BLaER1 (cell line): ENCODE measurements at regions not wholly inside any gene's neighbourhood (a gene's known extent, or its start where the extent isn't known, plus 50 kb on each side); places are given as distances from the start of the nearest gene placed in this dataset.

Source experiments
- H3K27ac ChIP-seq: shearing (Covaris generic); formaldehyde crosslinking; 2 replicates; pipeline ENCODE4 v1.8.1; 2022
- H3K27me3 ChIP-seq: shearing (Covaris generic); formaldehyde crosslinking; 2 replicates; pipeline ENCODE4 v1.8.1; 2022
- H3K36me3 ChIP-seq: shearing (Covaris generic); formaldehyde crosslinking; 2 replicates; pipeline ENCODE4 v1.8.1; 2022
- H3K4me1 ChIP-seq: shearing (Covaris generic); formaldehyde crosslinking; 2 replicates; pipeline ENCODE4 v1.8.1; 2022
- H3K4me2 ChIP-seq: shearing (Covaris generic); formaldehyde crosslinking; 2 replicates; pipeline ENCODE4 v1.8.1; 2022
- H3K4me3 ChIP-seq: shearing (Covaris generic); formaldehyde crosslinking; 2 replicates; pipeline ENCODE4 v1.8.1; 2022
- H3K9ac ChIP-seq: shearing (Covaris generic); formaldehyde crosslinking; 2 replicates; pipeline ENCODE4 v1.8.1; 2022
- H3K9me3 ChIP-seq: shearing (Covaris generic); formaldehyde crosslinking; 2 replicates; pipeline ENCODE4 v1.8.1; 2022
- H4K20me1 ChIP-seq: shearing (Covaris generic); formaldehyde crosslinking; 2 replicates; pipeline ENCODE4 v1.8.1; 2022
- Cebpa-rat ChIP-seq: shearing (Covaris generic); IDR thresholded peaks from 2 replicates; pipeline ENCODE4 v1.8.1; 2022

DNA sequence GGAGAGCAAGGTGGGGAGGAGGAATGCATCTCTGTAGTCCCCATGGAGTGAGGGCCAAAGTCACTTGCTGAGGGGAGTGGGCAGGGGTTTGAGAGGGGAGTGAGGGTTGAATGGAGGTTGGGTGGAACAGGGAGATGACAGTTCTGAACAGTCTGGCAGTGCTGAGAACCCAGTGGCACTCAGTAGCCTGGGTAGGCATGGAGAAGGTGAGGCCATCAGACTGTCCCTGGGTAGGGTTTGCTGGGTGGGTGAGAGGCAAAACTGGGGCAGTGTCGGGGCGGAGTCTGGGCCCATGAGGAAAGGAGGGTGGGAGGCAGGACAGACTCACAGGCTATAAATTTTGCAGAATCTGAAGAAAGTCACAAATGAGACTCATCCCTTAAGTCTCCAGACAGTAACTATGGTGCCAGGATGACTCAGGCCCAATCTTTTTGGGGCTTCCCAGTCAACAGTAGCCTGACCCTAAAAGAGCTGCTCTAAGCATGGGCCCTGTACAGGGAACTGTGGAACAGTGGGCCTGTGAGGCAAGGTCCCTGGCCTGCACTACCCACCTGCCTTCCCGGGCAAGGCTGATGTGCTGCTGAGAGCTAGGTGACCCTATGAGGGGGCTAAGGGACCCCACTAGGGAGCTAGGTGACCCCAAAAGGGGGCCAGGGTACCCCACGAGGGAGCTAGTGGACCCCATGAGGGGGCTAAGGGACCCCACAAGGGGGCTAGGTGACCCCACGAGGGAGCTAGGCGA is 51.0 kb upstream of the DMRTB1 start:
- Histone ChIP-seq H3K9me3 (no peaks in the 10 kb centered on the region), H3K9ac (0 out of 2 replicates have a peak overlapping the region, but pooled peaks have one; percentile 5), H3K4me1 (peaks cover 32% of the 10 kb centered on the region), H3K36me3 (no peaks in the 10 kb centered on the region), H3K4me2 (peak overlapping the region; percentile 86), H4K20me1 (no peaks in the 10 kb centered on the region), H3K4me3 (no peak overlapping the region), H3K27ac (peak overlapping the region; percentile 62), H3K27me3 (no peaks in the 10 kb centered on the region)
- no peak for TF ChIP-seq Cebpa-rat

DNA sequence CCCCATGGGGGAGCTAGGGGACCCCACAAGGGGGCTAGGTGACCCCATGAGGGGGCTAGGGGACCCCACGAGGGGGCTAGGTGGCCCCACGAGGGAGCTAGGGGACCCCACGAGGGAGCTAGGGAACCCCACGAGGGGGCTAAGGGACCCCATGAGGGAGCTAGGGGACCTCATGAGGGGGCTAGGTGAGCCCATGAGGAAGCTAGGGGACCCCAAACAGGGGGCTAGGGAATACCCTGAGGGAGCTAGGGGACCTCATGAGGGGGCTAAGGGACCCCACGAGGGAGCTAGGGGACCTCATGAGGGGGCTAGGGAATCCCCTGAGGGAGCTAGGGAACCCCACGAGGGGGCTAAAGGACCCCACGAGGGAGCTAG is 50.5 kb upstream of the DMRTB1 start:
- no peak for TF ChIP-seq Cebpa-rat
- Histone ChIP-seq H3K27ac (peak overlapping the region; percentile 62), H4K20me1 (no peaks in the 10 kb centered on the region), H3K36me3 (no peaks in the 10 kb centered on the region), H3K4me2 (peak overlapping the region; percentile 86), H3K9ac (peak overlapping the region; percentile 5; the same call in 1 of the 2 replicates), H3K4me3 (peak overlapping the region; percentile 30; the same call in 1 of the 2 replicates), H3K27me3 (no peaks in the 10 kb centered on the region), H3K9me3 (no peaks in the 10 kb centered on the region), H3K4me1 (peaks cover 32% of the 10 kb centered on the region)

DNA sequence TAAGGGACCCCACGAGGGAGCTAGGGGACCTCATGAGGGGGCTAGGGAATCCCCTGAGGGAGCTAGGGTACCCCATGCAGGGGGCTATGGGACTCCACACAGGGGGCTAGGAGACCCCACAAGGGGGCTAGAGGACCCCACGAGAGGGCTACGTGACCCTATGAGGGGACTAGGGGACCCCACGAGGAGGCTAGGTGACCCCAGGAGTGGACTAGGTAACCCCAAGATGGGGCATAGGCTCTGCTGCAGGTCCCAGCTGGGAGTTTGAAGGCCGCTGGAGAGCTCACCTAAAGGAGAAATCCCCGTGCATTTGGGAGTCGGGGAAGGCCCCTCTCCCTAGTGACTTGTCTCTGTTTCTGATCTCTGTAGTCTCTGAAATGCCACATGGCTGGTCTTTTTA is 50.0 kb upstream of the DMRTB1 start:
- no peaks in the 10 kb centered on the region for H3K27me3 ChIP-seq
- no peak for TF ChIP-seq Cebpa-rat
- peak overlapping the region; percentile 5; the same call in 1 of the 2 replicates for H3K9ac ChIP-seq
- no peaks in the 10 kb centered on the region for H3K36me3 ChIP-seq
- H3K9me3 ChIP-seq: no peaks in the 10 kb centered on the region
- no peaks in the 10 kb centered on the region for H4K20me1 ChIP-seq
- H3K27ac ChIP-seq: peak overlapping the region; percentile 62
- peak overlapping the region; percentile 30; the same call in 1 of the 2 replicates for H3K4me3 ChIP-seq
- peak overlapping the region; percentile 86 for H3K4me2 ChIP-seq
- peaks cover 32% of the 10 kb centered on the region for H3K4me1 ChIP-seq
